ENCODE measurements at regions not wholly inside any gene's neighbourhood (a gene's known extent, or its start where the extent isn't known, plus 50 kb on each side); places are given as distances from the start of the nearest gene placed in this dataset.

- intact Hi-C loops (cut with micrococcal nuclease) = no loop called here
These were observed 210.2 kb downstream of the PAX3 start for GRCh38 chr2:222088561-222088960.

GRCh38 chr2:222087998-222088397 is 210.8 kb downstream of the PAX3 start:
- H3K4me2 ChIP-seq (replicated peaks; ENCODE audit: extremely low read depth, low read length, poor library complexity, severe bottlenecking) = no peak overlapping the region
- DNase-seq = no peak
- Mint-ChIP-seq H3K4me3 (no peak overlapping the region), H3K27me3 (ENCODE audit: low read depth in 3 of 3) (peaks cover 0 to 3% (median 3%) of the 10 kb centered on the region in 3 donors), H3K4me1 (no peaks in the 10 kb centered on the region), H3K9me3 (peaks cover 2 to 13% (median 4%) of the 10 kb centered on the region in 7 donors), H3K27ac (no peak overlapping the region), H3K36me3 (no peaks in the 10 kb centered on the region)
- no peaks in the 10 kb centered on the region for H3K36me3 ChIP-seq (replicated peaks in 1 of 2; ENCODE audit: control insufficient read depth in 1 of 2, insufficient read depth in 2 of 2, low read length in 2 of 2)
- H3K9me3 ChIP-seq (replicated peaks in 1 of 2; ENCODE audit: control insufficient read depth in 1 of 2, insufficient read depth in 1 of 2, low read length in 2 of 2) = peaks cover 0 to 3% of the 10 kb centered on the region in 2 donors
- H3K4me3 ChIP-seq (replicated peaks in 1 of 3; ENCODE audit: low read depth in 2 of 3, low read length in 3 of 3) = no peak overlapping the region
- H4K20me1 ChIP-seq (ENCODE audit: insufficient read depth, low read length) = no peaks in the 10 kb centered on the region
- H2AFZ ChIP-seq (ENCODE audit: insufficient read depth, low read depth, low read length, poor library complexity, severe bottlenecking) = no peak overlapping the region
- no peaks in the 10 kb centered on the region for H3K27me3 ChIP-seq (ENCODE audit: control insufficient read depth in 2 of 2, insufficient read depth in 2 of 2, low read length in 2 of 2)
- H3K4me1 ChIP-seq (ENCODE audit: control insufficient read depth in 1 of 2, insufficient read depth in 2 of 2, low read length in 2 of 2) = no peaks in the 10 kb centered on the region
- TF ChIP-seq CTCF (IDR thresholded peaks at IDR 0.05) = no peak
- WGBS (ENCODE audit: insufficient coverage) = no CpG with 5 or more reads among the region's 3 CpGs
- H3K9ac ChIP-seq (ENCODE audit: insufficient read depth, low read length, poor library complexity, severe bottlenecking) = no peak overlapping the region
- no peak overlapping the region for H3K27ac ChIP-seq (ENCODE audit: low read depth in 1 of 2, low read length in 2 of 2)
- H3K79me2 ChIP-seq (ENCODE audit: insufficient read depth, low read length) = no peaks in the 10 kb centered on the region
- intact Hi-C loops (cut with micrococcal nuclease) = no loop called here

More at GRCh38 chr2:222088561-222088960, 210.2 kb downstream of the PAX3 start:
- H3K27me3 ChIP-seq (ENCODE audit: control insufficient read depth in 2 of 2, insufficient read depth in 2 of 2, low read length in 2 of 2) = no peaks in the 10 kb centered on the region
- H3K27me3 Mint-ChIP-seq (ENCODE audit: low read depth in 3 of 3) = peaks cover 0 to 3% (median 1%) of the 10 kb centered on the region in 3 donors
- H3K4me1 Mint-ChIP-seq = no peaks in the 10 kb centered on the region
- peaks cover 0 to 3% of the 10 kb centered on the region in 2 donors for H3K9me3 ChIP-seq (replicated peaks in 1 of 2; ENCODE audit: control insufficient read depth in 1 of 2, insufficient read depth in 1 of 2, low read length in 2 of 2)
- H3K36me3 ChIP-seq (replicated peaks in 1 of 2; ENCODE audit: control insufficient read depth in 1 of 2, insufficient read depth in 2 of 2, low read length in 2 of 2) = no peaks in the 10 kb centered on the region
- H3K27ac ChIP-seq (ENCODE audit: low read depth in 1 of 2, low read length in 2 of 2) = no peak overlapping the region
- H3K4me2 ChIP-seq (replicated peaks; ENCODE audit: extremely low read depth, low read length, poor library complexity, severe bottlenecking) = no peak overlapping the region
- DNase-seq = no peak
- 80% methylated on average over 1 of the region's 2 CpGs for WGBS (ENCODE audit: insufficient coverage)
- H3K36me3 Mint-ChIP-seq = no peaks in the 10 kb centered on the region
- no peaks in the 10 kb centered on the region for H4K20me1 ChIP-seq (ENCODE audit: insufficient read depth, low read length)
- no peak overlapping the region for H3K4me3 Mint-ChIP-seq
- no peak overlapping the region for H3K27ac Mint-ChIP-seq
- no peak overlapping the region for H3K9ac ChIP-seq (ENCODE audit: insufficient read depth, low read length, poor library complexity, severe bottlenecking)
- H3K4me1 ChIP-seq (ENCODE audit: control insufficient read depth in 1 of 2, insufficient read depth in 2 of 2, low read length in 2 of 2) = no peaks in the 10 kb centered on the region
- H3K4me3 ChIP-seq (replicated peaks in 1 of 3; ENCODE audit: low read depth in 2 of 3, low read length in 3 of 3) = no peak overlapping the region
- H3K79me2 ChIP-seq (ENCODE audit: insufficient read depth, low read length) = no peaks in the 10 kb centered on the region
- no peak for TF ChIP-seq CTCF (IDR thresholded peaks at IDR 0.05)
- H2AFZ ChIP-seq (ENCODE audit: insufficient read depth, low read depth, low read length, poor library complexity, severe bottlenecking) = no peak overlapping the region
- H3K9me3 Mint-ChIP-seq = peaks cover 2 to 13% (median 4%) of the 10 kb centered on the region in 7 donors

Measured in CD14-positive monocyte (primary cell).